SU-DHL-6 (cell line): ENCODE measurements at regions not wholly inside any gene's neighbourhood (a gene's known extent, or its start where the extent isn't known, plus 50 kb on each side); places are given as distances from the start of the nearest gene placed in this dataset.

Experiments used
- H2AFZ ChIP-seq: fragments of 200-600 bp; sonication (generic); 2 replicates; pipeline ENCODE4 v1.6.1; 2014; ENCODE audit warnings: low read depth, mild to moderate bottlenecking, moderate library complexity, mixed read lengths, antibody characterized with exemption, low read length; ENCODE audit not compliant: severe bottlenecking
- H3F3A ChIP-seq: fragments of 200-600 bp; shearing (Covaris generic); 2 replicates; pipeline ENCODE4 v1.6.0; 2016; ENCODE audit warnings: antibody characterized with exemption, mild to moderate bottlenecking; ENCODE audit not compliant: insufficient read depth
- H3K27ac ChIP-seq: fragments of 200-600 bp; sonication (generic); 2 replicates; pipeline ENCODE4 v1.5.1; 2016; ENCODE audit warnings: low read depth, mild to moderate bottlenecking, low read length, moderate library complexity, mixed read lengths
- H3K27me3 ChIP-seq: fragments of 200-600 bp; sonication (generic), shearing (Covaris generic); 2 replicates; pipeline ENCODE4 v1.6.0; 2014; ENCODE audit warnings: mild to moderate bottlenecking, low read length
- H3K36me3 ChIP-seq: fragments of 200-600 bp; sonication (generic); 2 replicates; pipeline ENCODE4 v1.6.1; 2014; ENCODE audit warnings: mild to moderate bottlenecking, low read length, mixed read lengths
- H3K4me2 ChIP-seq: fragments of 300-600, 200-600 bp; shearing (Covaris generic), sonication (generic); 2 replicates; pipeline ENCODE4 v1.6.0; 2014; ENCODE audit warnings: low read length, low read depth, mild to moderate bottlenecking; ENCODE audit not compliant: poor library complexity, severe bottlenecking
- H3K4me3 ChIP-seq: fragments of 200-600 bp; sonication (generic); 2 replicates; pipeline ENCODE4 v1.5.1; 2014; ENCODE audit warnings: antibody characterized with exemption, low read length, mild to moderate bottlenecking, mixed read lengths; ENCODE audit not compliant: insufficient read depth, poor library complexity, severe bottlenecking
- H3K79me2 ChIP-seq: fragments of 200-600 bp; sonication (generic); 2 replicates; pipeline ENCODE4 v1.6.1; 2014; ENCODE audit warnings: mild to moderate bottlenecking, low read length, moderate library complexity; ENCODE audit not compliant: insufficient read depth
- H3K9ac ChIP-seq: fragments of 200-600 bp; sonication (generic); 2 replicates; pipeline ENCODE4 v1.7.0; 2014; ENCODE audit warnings: mild to moderate bottlenecking, low read length
- H3K9me2 ChIP-seq: fragments of 200-600 bp; sonication (generic); replicated peaks from 2 replicates; pipeline ENCODE4 v1.6.1; 2014; ENCODE audit warnings: low read length; ENCODE audit not compliant: insufficient read depth
- H3K9me3 ChIP-seq: fragments of 200-600 bp; sonication (generic); 2 replicates; pipeline ENCODE4 v1.6.1; 2014; ENCODE audit warnings: low read length, mixed read lengths; ENCODE audit not compliant: insufficient read depth
- H4K20me1 ChIP-seq: fragments of 200-600 bp; sonication (generic); 2 replicates; pipeline ENCODE4 v1.6.1; 2014; ENCODE audit warnings: low read depth, mild to moderate bottlenecking, antibody characterized with exemption, low read length, moderate library complexity, mixed read lengths
- EZH2phosphoT487 ChIP-seq: fragments of 200-600 bp; sonication (generic), shearing (Covaris generic); conservative IDR thresholded peaks from 2 replicates; pipeline ENCODE4 v1.6.1; 2018; ENCODE audit warnings: mild to moderate bottlenecking, antibody characterized with exemption, low read length, moderate library complexity, mixed read lengths
- TF ChIP-seq, protein P1 (sequence below): fragments of 200-600 bp; sonication (generic); IDR thresholded peaks from one replicate; pipeline ENCODE4 v1.5.1; 2017; ENCODE audit warnings: antibody characterized with exemption, mild to moderate bottlenecking, low read length, moderate library complexity; ENCODE audit not compliant: insufficient read depth, poor library complexity, severe bottlenecking

DNA sequence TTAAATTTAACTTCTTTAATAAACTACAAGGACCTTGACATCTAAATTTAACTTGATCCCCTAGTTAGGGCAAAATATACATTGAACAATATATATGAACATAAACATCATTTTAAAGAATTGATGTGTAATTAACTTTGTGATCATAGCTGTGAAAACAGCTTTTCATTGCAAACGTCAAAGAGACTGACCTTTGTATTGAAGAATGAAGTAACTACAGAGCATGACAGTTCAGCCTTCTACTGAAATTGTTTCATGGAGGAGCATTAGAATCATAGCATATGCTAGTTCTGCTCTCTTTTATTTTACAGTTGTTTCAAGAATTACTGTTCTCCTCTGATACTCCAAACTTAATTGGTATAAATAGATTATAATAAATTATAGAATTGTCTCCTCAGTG is 123.4 kb upstream of the PRR20A start:
- H3K4me3 ChIP-seq, result no peak overlapping the region
- H3K36me3 ChIP-seq, result no peaks in the 10 kb centered on the region
- H3K27ac ChIP-seq, result no peak overlapping the region
- no peaks in the 10 kb centered on the region for H3K79me2 ChIP-seq
- no peaks in the 10 kb centered on the region for H3F3A ChIP-seq
- no peaks in the 10 kb centered on the region for H4K20me1 ChIP-seq
- H3K9ac ChIP-seq, result no peak overlapping the region
- no peaks in the 10 kb centered on the region for H3K27me3 ChIP-seq
- no peak overlapping the region for H3K4me2 ChIP-seq
- no peak for TF ChIP-seq EZH2phosphoT487
- TF ChIP-seq, protein P1, sequence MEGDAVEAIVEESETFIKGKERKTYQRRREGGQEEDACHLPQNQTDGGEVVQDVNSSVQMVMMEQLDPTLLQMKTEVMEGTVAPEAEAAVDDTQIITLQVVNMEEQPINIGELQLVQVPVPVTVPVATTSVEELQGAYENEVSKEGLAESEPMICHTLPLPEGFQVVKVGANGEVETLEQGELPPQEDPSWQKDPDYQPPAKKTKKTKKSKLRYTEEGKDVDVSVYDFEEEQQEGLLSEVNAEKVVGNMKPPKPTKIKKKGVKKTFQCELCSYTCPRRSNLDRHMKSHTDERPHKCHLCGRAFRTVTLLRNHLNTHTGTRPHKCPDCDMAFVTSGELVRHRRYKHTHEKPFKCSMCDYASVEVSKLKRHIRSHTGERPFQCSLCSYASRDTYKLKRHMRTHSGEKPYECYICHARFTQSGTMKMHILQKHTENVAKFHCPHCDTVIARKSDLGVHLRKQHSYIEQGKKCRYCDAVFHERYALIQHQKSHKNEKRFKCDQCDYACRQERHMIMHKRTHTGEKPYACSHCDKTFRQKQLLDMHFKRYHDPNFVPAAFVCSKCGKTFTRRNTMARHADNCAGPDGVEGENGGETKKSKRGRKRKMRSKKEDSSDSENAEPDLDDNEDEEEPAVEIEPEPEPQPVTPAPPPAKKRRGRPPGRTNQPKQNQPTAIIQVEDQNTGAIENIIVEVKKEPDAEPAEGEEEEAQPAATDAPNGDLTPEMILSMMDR, result no peak
- H3K9me2 ChIP-seq, result no peaks in the 10 kb centered on the region
- H3K9me3 ChIP-seq, result no peaks in the 10 kb centered on the region
- no peak overlapping the region for H2AFZ ChIP-seq

DNA sequence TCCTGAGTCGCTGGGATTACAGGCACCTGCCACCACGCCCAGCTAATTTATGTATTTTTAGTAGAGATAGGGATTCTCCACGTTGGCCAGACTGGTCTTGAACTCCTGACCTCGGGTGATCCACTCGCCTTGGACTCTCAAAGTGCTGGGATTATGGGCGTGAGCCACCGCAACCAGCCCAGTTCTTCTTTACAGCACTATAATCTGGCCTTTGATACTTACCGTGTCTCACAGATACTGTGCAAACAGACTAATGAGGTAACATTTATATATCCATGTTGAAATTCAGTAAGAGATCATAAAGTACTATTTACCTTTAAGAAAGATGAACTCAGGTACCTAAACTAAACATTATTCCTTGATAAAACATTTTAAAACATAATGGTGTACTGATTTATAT is 121.8 kb upstream of the PRR20A start:
- Histone ChIP-seq H3F3A (no peaks in the 10 kb centered on the region), H2AFZ (no peak overlapping the region), H3K9me2 (no peaks in the 10 kb centered on the region), H3K36me3 (no peaks in the 10 kb centered on the region), H3K27ac (no peak overlapping the region), H3K9ac (no peak overlapping the region), H3K27me3 (no peaks in the 10 kb centered on the region), H3K79me2 (no peaks in the 10 kb centered on the region), H3K4me2 (no peak overlapping the region), H4K20me1 (no peaks in the 10 kb centered on the region), H3K4me3 (no peak overlapping the region), H3K9me3 (no peaks in the 10 kb centered on the region)
- TF ChIP-seq, protein P1, result no peak
- no peak for TF ChIP-seq EZH2phosphoT487

DNA sequence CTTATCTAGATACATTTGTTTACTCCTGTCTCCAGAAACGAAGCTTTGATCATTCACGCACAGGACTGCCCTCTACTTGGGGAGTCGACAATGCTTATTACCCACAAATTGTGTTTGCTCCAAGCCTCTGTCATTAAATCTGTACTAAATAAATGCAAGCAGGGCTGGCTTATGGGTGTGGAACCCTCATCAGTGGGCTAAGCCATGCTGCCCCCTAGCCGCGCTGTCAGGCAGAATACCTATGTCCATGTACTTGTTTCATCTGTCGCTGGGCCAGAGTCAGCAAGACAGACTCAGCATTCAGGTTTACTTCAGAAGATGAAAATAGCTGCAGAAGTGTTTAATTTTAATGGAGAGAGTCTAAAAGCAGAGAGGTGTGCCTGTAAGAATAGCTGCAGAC is 110.0 kb upstream of the PRR20A start:
- Histone ChIP-seq H2AFZ (no peak overlapping the region), H3K9me3 (no peaks in the 10 kb centered on the region), H3F3A (no peaks in the 10 kb centered on the region)

More for the DNA sequence above, 110.0 kb upstream of the PRR20A start:
- Histone ChIP-seq H3K36me3 (no peaks in the 10 kb centered on the region), H3K79me2 (no peaks in the 10 kb centered on the region), H3K27ac (no peak overlapping the region), H4K20me1 (no peaks in the 10 kb centered on the region), H3K9ac (no peak overlapping the region), H3K27me3 (no peaks in the 10 kb centered on the region), H3K4me2 (no peak overlapping the region), H3K9me2 (no peaks in the 10 kb centered on the region), H3K4me3 (no peak overlapping the region)
- TF ChIP-seq, protein P1, result no peak
- TF ChIP-seq EZH2phosphoT487, result no peak
